Neural cell (in vitro differentiated cells): ENCODE measurements at regions not wholly inside any gene's neighbourhood (a gene's known extent, or its start where the extent isn't known, plus 50 kb on each side); places are given as distances from the start of the nearest gene placed in this dataset.

ENCODE experiments used
- H2AFZ ChIP-seq: fragments of 200-600, 300-800 bp; sonication (generic), shearing (Covaris generic); 2 replicates; pipeline ENCODE4 v1.6.0; 2014; ENCODE audit warnings: low read depth, mild to moderate bottlenecking, antibody characterized with exemption, low read length, moderate library complexity
- H3F3A ChIP-seq: fragments of 200-600 bp; shearing (Covaris generic); 2 replicates; pipeline ENCODE4 v1.6.1; 2016; ENCODE audit warnings: mild to moderate bottlenecking, moderate library complexity, mixed read lengths, antibody characterized with exemption, low read length; ENCODE audit not compliant: insufficient read depth, poor library complexity, severe bottlenecking
- H3K27ac ChIP-seq: fragments of 200-600, 300-800 bp; sonication (generic), shearing (Covaris generic); 2 replicates; pipeline ENCODE4 v1.5.1; 2014; ENCODE audit warnings: mild to moderate bottlenecking, low read length, moderate library complexity
- H3K27me3 ChIP-seq: fragments of 300-800, 200-600 bp; sonication (generic), shearing (Covaris generic); 2 replicates; pipeline ENCODE4 v1.6.0; 2014; ENCODE audit warnings: mild to moderate bottlenecking, low read depth, low read length, moderate library complexity; ENCODE audit not compliant: insufficient read depth
- H3K36me3 ChIP-seq: fragments of 300-800, 200-600 bp; sonication (generic), shearing (Covaris generic); 2 replicates; pipeline ENCODE4 v1.5.1; 2014; ENCODE audit warnings: mild to moderate bottlenecking, antibody characterized with exemption, low read length, moderate library complexity; ENCODE audit not compliant: insufficient read depth
- H3K4me2 ChIP-seq: fragments of 300-800, 200-600 bp; sonication (generic), shearing (Covaris generic); 2 replicates; pipeline ENCODE4 v1.6.0; 2014; ENCODE audit warnings: mild to moderate bottlenecking, low read length
- H3K4me3 ChIP-seq: fragments of 300-800, 200-600 bp; sonication (generic), shearing (Covaris generic); 2 replicates; pipeline ENCODE4 v1.5.1; 2014; ENCODE audit warnings: mild to moderate bottlenecking, low read length, moderate library complexity
- H3K79me2 ChIP-seq: fragments of 200-600 bp; shearing (Covaris generic); replicated peaks from 2 replicates; pipeline ENCODE4 v1.6.0; 2014; ENCODE audit warnings: mild to moderate bottlenecking, low read length, moderate library complexity; ENCODE audit not compliant: insufficient read depth
- H3K9ac ChIP-seq: fragments of 300-800, 200-600 bp; sonication (generic), shearing (Covaris generic); 2 replicates; pipeline ENCODE4 v1.6.1; 2016; ENCODE audit warnings: mild to moderate bottlenecking, low read length, mixed read lengths
- H3K9me2 ChIP-seq: fragments of 200-600 bp; shearing (Covaris generic); 2 replicates; pipeline ENCODE4 v1.6.1; 2016; ENCODE audit warnings: mild to moderate bottlenecking, low read length, mixed read lengths; ENCODE audit not compliant: insufficient read depth
- H3K9me3 ChIP-seq: fragments of 200-600, 300-800 bp; sonication (generic), shearing (Covaris generic); 2 replicates; pipeline ENCODE4 v1.6.1; 2016; ENCODE audit warnings: mild to moderate bottlenecking, mixed run types, low read length, moderate library complexity, mixed read lengths
- H4K20me1 ChIP-seq: fragments of 200-600 bp; shearing (Covaris generic); 2 replicates; pipeline ENCODE4 v1.6.1; 2016; ENCODE audit warnings: mild to moderate bottlenecking, mixed run types; ENCODE audit not compliant: insufficient read depth
- CTCF ChIP-seq: fragments of 450-650 bp; IDR thresholded peaks from 2 replicates; pipeline ENCODE4 v1.5.1; 2014; ENCODE audit warnings: antibody characterized with exemption, mild to moderate bottlenecking, moderate library complexity; ENCODE audit not compliant: poor library complexity, severe bottlenecking
- EP300 ChIP-seq: fragments of 450-650 bp; conservative IDR thresholded peaks from 2 replicates; pipeline ENCODE4 v1.6.1; 2014; ENCODE audit warnings: antibody characterized with exemption, mild to moderate bottlenecking, moderate library complexity; ENCODE audit not compliant: poor library complexity, severe bottlenecking
- EZH2 ChIP-seq: fragments of 200-600, 300-800 bp; shearing (Covaris generic), sonication (generic); IDR thresholded peaks from 2 replicates; pipeline ENCODE4 v1.6.1; 2014; ENCODE audit warnings: antibody characterized with exemption, low read length, borderline replicate concordance, mild to moderate bottlenecking; ENCODE audit not compliant: insufficient read depth, poor library complexity, severe bottlenecking
- MXI1 ChIP-seq: fragments of 450-650 bp; conservative IDR thresholded peaks from 2 replicates; pipeline ENCODE4 v1.6.1; 2014; ENCODE audit warnings: antibody characterized with exemption, mild to moderate bottlenecking; ENCODE audit not compliant: poor library complexity, severe bottlenecking
- POLR2AphosphoS5 ChIP-seq: IDR thresholded peaks from 2 replicates; pipeline ENCODE4 v1.6.1; 2012
- RAD21 ChIP-seq: fragments of 450-650 bp; conservative IDR thresholded peaks from 2 replicates; pipeline ENCODE4 v1.6.1; 2014; ENCODE audit warnings: antibody characterized with exemption, mild to moderate bottlenecking, moderate library complexity
- REST ChIP-seq: IDR thresholded peaks from 2 replicates; pipeline ENCODE4 v1.6.1; 2012; ENCODE audit warnings: borderline replicate concordance
- SMC3 ChIP-seq: fragments of 450-650 bp; conservative IDR thresholded peaks from 2 replicates; pipeline ENCODE4 v1.6.1; 2014; ENCODE audit warnings: antibody characterized with exemption, mild to moderate bottlenecking, moderate library complexity; ENCODE audit not compliant: poor library complexity
- TAF1 ChIP-seq: IDR thresholded peaks from 2 replicates; pipeline ENCODE4 v1.6.1; 2012; ENCODE audit warnings: low read depth

DNA sequence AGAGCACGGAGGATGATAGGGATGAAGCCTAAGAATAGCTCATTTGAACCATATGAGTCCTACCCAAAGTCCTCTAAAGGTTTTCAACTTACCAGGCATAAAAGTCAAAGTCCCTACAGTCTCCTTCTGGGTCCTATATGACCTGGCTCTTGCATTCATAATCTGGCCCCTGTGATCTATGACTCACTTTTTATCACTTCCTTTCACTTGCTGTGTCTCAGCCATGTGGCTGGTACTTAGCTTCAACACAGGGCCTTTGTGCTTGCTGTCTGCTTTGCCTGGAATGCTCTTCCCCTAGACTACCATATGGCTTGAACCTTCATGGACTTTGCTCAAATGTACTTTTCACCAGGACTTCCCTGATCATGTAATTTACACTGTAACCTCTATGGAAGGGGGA lies 137.6 kb upstream of the TMTC1 start:
- H3K27me3 ChIP-seq, result no peaks in the 10 kb centered on the region
- H3K4me3 ChIP-seq, result no peak overlapping the region
- H3K36me3 ChIP-seq, result no peaks in the 10 kb centered on the region
- H4K20me1 ChIP-seq, result no peaks in the 10 kb centered on the region
- no peak overlapping the region for H3K27ac ChIP-seq
- H3K4me2 ChIP-seq, result no peak overlapping the region
- TF ChIP-seq SMC3, result no peak
- TF ChIP-seq MXI1, result no peak
- TF ChIP-seq CTCF, result no peak
- no peak for TF ChIP-seq EZH2
- TF ChIP-seq TAF1, result no peak
- TF ChIP-seq RAD21, result no peak
- no peak for TF ChIP-seq EP300
- no peak for TF ChIP-seq POLR2AphosphoS5
- H3K9ac ChIP-seq, result no peak overlapping the region
- H3K9me3 ChIP-seq, result no peaks in the 10 kb centered on the region
- no peak overlapping the region for H2AFZ ChIP-seq
- H3K79me2 ChIP-seq, result no peaks in the 10 kb centered on the region
- no peaks in the 10 kb centered on the region for H3F3A ChIP-seq
- H3K9me2 ChIP-seq, result no peaks in the 10 kb centered on the region

GRCh38 chr12:29908157-29908556 lies 124.4 kb upstream of the TMTC1 start:
- Histone ChIP-seq H3F3A (no peaks in the 10 kb centered on the region), H3K4me2 (no peak overlapping the region), H3K27me3 (no peaks in the 10 kb centered on the region), H3K36me3 (no peaks in the 10 kb centered on the region), H4K20me1 (no peaks in the 10 kb centered on the region), H3K79me2 (no peaks in the 10 kb centered on the region), H3K27ac (no peak overlapping the region), H3K9ac (no peak overlapping the region), H3K9me2 (no peaks in the 10 kb centered on the region), H3K4me3 (no peak overlapping the region), H2AFZ (no peak overlapping the region), H3K9me3 (no peaks in the 10 kb centered on the region)
- TF ChIP-seq POLR2AphosphoS5, result no peak
- no peak for TF ChIP-seq SMC3
- no peak for TF ChIP-seq EZH2
- TF ChIP-seq REST, result no peak
- no peak for TF ChIP-seq CTCF
- TF ChIP-seq MXI1, result no peak
- TF ChIP-seq EP300, result no peak
